ENCODE measurements at regions not wholly inside any gene's neighbourhood (a gene's known extent, or its start where the extent isn't known, plus 50 kb on each side); places are given as distances from the start of the nearest gene placed in this dataset.
"Not testable (repeated sequence)": the region's sequence is repeated elsewhere in the genome, so short reads cannot be mapped to it uniquely, and the experiment has no call there.

- DNase-seq (ENCODE audit: low read depth, low spot score) = no peak
- no peak for TF ChIP-seq FOXP2 (optimal IDR thresholded peaks at IDR 0.05; ENCODE audit: control extremely low read depth, extremely low read length, insufficient read depth)
- TF ChIP-seq POLR2AphosphoS5 (IDR thresholded peaks at IDR 0.05; ENCODE audit: borderline replicate concordance, low read depth, low read length) = no peak
- no peak for TF ChIP-seq EZH2 (IDR thresholded peaks at IDR 0.05)
- no peak overlapping the region for H3K27ac ChIP-seq
These were observed 851.3 kb upstream of the POM121L12 start for GRCh38 chr7:52184006-52184703.

DNA sequence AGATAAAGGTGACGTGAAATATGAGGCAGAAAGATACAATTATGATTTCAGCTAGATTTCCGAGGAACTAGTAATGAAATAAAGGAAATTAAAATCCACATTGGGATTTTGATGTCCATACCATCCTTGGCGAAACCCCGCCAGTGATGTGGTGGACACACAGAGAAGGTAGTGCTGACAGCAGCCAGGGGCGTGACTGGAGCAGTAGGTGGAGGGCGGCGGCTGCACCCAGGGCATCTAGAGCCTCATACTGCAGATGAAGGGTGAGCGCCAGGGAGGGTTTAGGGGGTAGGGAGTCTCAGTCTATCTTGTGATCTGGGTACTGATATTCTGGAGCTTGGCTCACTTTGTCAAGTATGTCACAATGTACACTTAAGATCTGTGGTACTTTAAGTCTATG is 855.5 kb upstream of the POM121L12 start:
- DNase-seq (ENCODE audit: low read depth, low spot score) = no peak
- H3K9me3 ChIP-seq (ENCODE audit: low read depth, low read length) = no peaks in the 10 kb centered on the region
- no peaks in the 10 kb centered on the region for H3K36me3 ChIP-seq (ENCODE audit: insufficient read depth, low read length)
- no peak overlapping the region for H3K9ac ChIP-seq (ENCODE audit: insufficient read length)
- TF ChIP-seq FOXP2 (optimal IDR thresholded peaks at IDR 0.05; ENCODE audit: control extremely low read depth, extremely low read length, insufficient read depth) (no peak), POLR2AphosphoS5 (IDR thresholded peaks at IDR 0.05; ENCODE audit: borderline replicate concordance, low read depth, low read length) (no peak), EZH2 (IDR thresholded peaks at IDR 0.05) (no peak)
- H3K27ac ChIP-seq = no peak overlapping the region
- no peak overlapping the region for H3K4me3 ChIP-seq

More at GRCh38 chr7:52184006-52184703, 851.3 kb upstream of the POM121L12 start:
- H3K4me3 ChIP-seq = no peak overlapping the region
- H3K36me3 ChIP-seq (ENCODE audit: insufficient read depth, low read length) = no peaks in the 10 kb centered on the region
- H3K9ac ChIP-seq (ENCODE audit: insufficient read length) = no peak overlapping the region
- no peaks in the 10 kb centered on the region for H3K9me3 ChIP-seq (ENCODE audit: low read depth, low read length)

- Histone ChIP-seq H3K9me3 (ENCODE audit: low read depth, low read length) (no peaks in the 10 kb centered on the region), H3K4me3 (no peak overlapping the region), H3K9ac (ENCODE audit: insufficient read length) (no peak overlapping the region), H3K27ac (no peak overlapping the region), H3K36me3 (ENCODE audit: insufficient read depth, low read length) (no peaks in the 10 kb centered on the region)
- DNase-seq (ENCODE audit: low read depth, low spot score) = no peak
- TF ChIP-seq FOXP2 (optimal IDR thresholded peaks at IDR 0.05; ENCODE audit: control extremely low read depth, extremely low read length, insufficient read depth) = no peak
- no peak for TF ChIP-seq POLR2AphosphoS5 (IDR thresholded peaks at IDR 0.05; ENCODE audit: borderline replicate concordance, low read depth, low read length)
- TF ChIP-seq EZH2 (IDR thresholded peaks at IDR 0.05) = no peak
These were observed 851.5 kb upstream of the COBL start for GRCh38 chr7:52168085-52168484.

DNA sequence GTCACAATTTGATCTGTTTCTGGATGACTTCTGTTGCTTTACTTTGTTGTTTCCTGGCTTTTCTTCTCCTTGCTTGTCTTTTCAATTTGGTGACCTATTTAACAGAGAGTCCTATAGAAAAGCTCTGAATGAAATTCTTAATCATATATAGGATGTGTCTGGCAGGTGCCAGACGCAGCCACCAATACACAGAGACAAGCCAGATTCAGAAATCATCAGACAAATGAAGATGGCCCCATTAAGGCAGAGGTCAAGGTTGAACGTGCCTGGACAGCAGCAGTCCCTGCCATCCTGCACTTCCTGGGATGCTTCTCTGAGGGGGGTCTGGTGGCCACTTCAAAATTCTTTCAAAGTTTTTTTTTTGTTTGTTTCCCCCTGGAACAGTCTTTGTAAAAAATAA is 846.7 kb upstream of the COBL start:
- Histone ChIP-seq H3K27ac (no peak overlapping the region), H3K9me3 (ENCODE audit: low read depth, low read length) (no peaks in the 10 kb centered on the region), H3K9ac (ENCODE audit: insufficient read length) (no peak overlapping the region), H3K36me3 (ENCODE audit: insufficient read depth, low read length) (no peaks in the 10 kb centered on the region), H3K4me3 (no peak overlapping the region)
- no peak for DNase-seq (ENCODE audit: low read depth, low spot score)
- no peak for TF ChIP-seq EZH2 (IDR thresholded peaks at IDR 0.05)
- TF ChIP-seq POLR2AphosphoS5 (IDR thresholded peaks at IDR 0.05; ENCODE audit: borderline replicate concordance, low read depth, low read length) = no peak
- TF ChIP-seq FOXP2 (optimal IDR thresholded peaks at IDR 0.05; ENCODE audit: control extremely low read depth, extremely low read length, insufficient read depth) = no peak

DNA sequence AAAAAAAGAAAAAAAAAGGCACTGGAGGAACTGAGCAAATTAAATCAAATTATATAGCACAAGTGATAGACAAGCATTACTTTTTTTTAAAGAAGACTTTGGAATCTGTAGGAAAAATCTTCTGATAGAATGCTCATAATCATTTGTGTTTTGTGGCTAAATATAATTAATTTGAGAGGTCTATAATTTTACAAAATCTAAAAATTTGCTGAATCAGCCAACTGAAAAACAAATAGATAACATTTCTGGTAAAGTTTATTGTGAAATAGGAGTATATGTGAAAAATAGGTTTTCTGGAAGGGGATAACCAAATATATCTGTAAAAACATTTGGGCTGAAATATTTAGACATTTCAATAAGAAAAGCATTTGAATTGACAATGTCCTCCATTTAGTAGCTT is 844.9 kb upstream of the COBL start:
- Histone ChIP-seq H3K4me3 (no peak overlapping the region), H3K27ac (no peak overlapping the region), H3K36me3 (ENCODE audit: insufficient read depth, low read length) (no peaks in the 10 kb centered on the region), H3K9me3 (ENCODE audit: low read depth, low read length) (no peaks in the 10 kb centered on the region), H3K9ac (ENCODE audit: insufficient read length) (no peak overlapping the region)
- TF ChIP-seq EZH2 (IDR thresholded peaks at IDR 0.05) = no peak
- no peak for TF ChIP-seq POLR2AphosphoS5 (IDR thresholded peaks at IDR 0.05; ENCODE audit: borderline replicate concordance, low read depth, low read length)
- no peak for TF ChIP-seq FOXP2 (optimal IDR thresholded peaks at IDR 0.05; ENCODE audit: control extremely low read depth, extremely low read length, insufficient read depth)
- DNase-seq (ENCODE audit: low read depth, low spot score) = no peak

GRCh38 chr7:52159421-52159820 is 842.8 kb upstream of the COBL start:
- not testable (repeated sequence) for H3K9ac ChIP-seq (ENCODE audit: insufficient read length); H3K36me3 ChIP-seq (ENCODE audit: insufficient read depth, low read length); H3K27ac ChIP-seq; H3K4me3 ChIP-seq; H3K9me3 ChIP-seq (ENCODE audit: low read depth, low read length); DNase-seq (ENCODE audit: low read depth, low spot score)

- DNase-seq (ENCODE audit: low read depth, low spot score) = no peak
- no peaks in the 10 kb centered on the region for H3K9me3 ChIP-seq (ENCODE audit: low read depth, low read length)
- H3K4me3 ChIP-seq = no peak overlapping the region
- TF ChIP-seq EZH2 (IDR thresholded peaks at IDR 0.05) = no peak
- TF ChIP-seq POLR2AphosphoS5 (IDR thresholded peaks at IDR 0.05; ENCODE audit: borderline replicate concordance, low read depth, low read length) = no peak
- no peak for TF ChIP-seq FOXP2 (optimal IDR thresholded peaks at IDR 0.05; ENCODE audit: control extremely low read depth, extremely low read length, insufficient read depth)
- H3K27ac ChIP-seq = no peak overlapping the region
- H3K36me3 ChIP-seq (ENCODE audit: insufficient read depth, low read length) = no peaks in the 10 kb centered on the region
- no peak overlapping the region for H3K9ac ChIP-seq (ENCODE audit: insufficient read length)
These were observed 837.8 kb upstream of the COBL start for GRCh38 chr7:52154382-52154781.

DNA sequence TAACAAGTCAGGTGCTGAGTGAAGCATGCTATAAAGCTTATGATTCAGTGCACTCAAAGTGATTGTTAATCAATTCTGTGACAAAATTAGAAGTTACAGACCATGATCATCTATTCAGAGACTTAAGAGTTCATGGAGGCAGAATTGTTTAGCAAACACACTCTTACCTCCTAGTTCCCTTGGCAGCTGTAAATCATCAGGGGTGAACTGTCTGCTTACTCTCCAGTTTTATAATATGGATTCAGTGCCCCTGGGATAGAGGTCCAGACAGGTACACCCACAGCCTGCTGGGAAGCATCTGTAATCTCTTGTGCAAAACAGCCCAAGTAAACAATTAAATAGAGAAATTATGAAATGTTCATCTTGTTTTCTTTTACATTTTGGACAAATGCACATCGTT is 835.0 kb upstream of the COBL start:
- Histone ChIP-seq H3K9me3 (ENCODE audit: low read depth, low read length) (no peaks in the 10 kb centered on the region), H3K36me3 (ENCODE audit: insufficient read depth, low read length) (no peaks in the 10 kb centered on the region), H3K4me3 (no peak overlapping the region), H3K9ac (ENCODE audit: insufficient read length) (no peak overlapping the region), H3K27ac (no peak overlapping the region)
- no peak for TF ChIP-seq EZH2 (IDR thresholded peaks at IDR 0.05)
- no peak for TF ChIP-seq POLR2AphosphoS5 (IDR thresholded peaks at IDR 0.05; ENCODE audit: borderline replicate concordance, low read depth, low read length)
- no peak for TF ChIP-seq FOXP2 (optimal IDR thresholded peaks at IDR 0.05; ENCODE audit: control extremely low read depth, extremely low read length, insufficient read depth)
- no peak for DNase-seq (ENCODE audit: low read depth, low spot score)

GRCh38 chr7:52150952-52151351 is 834.3 kb upstream of the COBL start:
- TF ChIP-seq EZH2 (IDR thresholded peaks at IDR 0.05) = no peak
- TF ChIP-seq POLR2AphosphoS5 (IDR thresholded peaks at IDR 0.05; ENCODE audit: borderline replicate concordance, low read depth, low read length) = no peak
- TF ChIP-seq FOXP2 (optimal IDR thresholded peaks at IDR 0.05; ENCODE audit: control extremely low read depth, extremely low read length, insufficient read depth) = no peak
- H3K9ac ChIP-seq (ENCODE audit: insufficient read length) = no peak overlapping the region

More at GRCh38 chr7:52150952-52151351, 834.3 kb upstream of the COBL start:
- H3K27ac ChIP-seq = no peak overlapping the region
- no peak overlapping the region for H3K4me3 ChIP-seq
- no peak for DNase-seq (ENCODE audit: low read depth, low spot score)
- no peaks in the 10 kb centered on the region for H3K36me3 ChIP-seq (ENCODE audit: insufficient read depth, low read length)
- no peaks in the 10 kb centered on the region for H3K9me3 ChIP-seq (ENCODE audit: low read depth, low read length)
